ENCODE measurements at regions not wholly inside any gene's neighbourhood (a gene's known extent, or its start where the extent isn't known, plus 50 kb on each side); places are given as distances from the start of the nearest gene placed in this dataset.
"Not testable (repeated sequence)": the region's sequence is repeated elsewhere in the genome, so short reads cannot be mapped to it uniquely, and the experiment has no call there.

DNA sequence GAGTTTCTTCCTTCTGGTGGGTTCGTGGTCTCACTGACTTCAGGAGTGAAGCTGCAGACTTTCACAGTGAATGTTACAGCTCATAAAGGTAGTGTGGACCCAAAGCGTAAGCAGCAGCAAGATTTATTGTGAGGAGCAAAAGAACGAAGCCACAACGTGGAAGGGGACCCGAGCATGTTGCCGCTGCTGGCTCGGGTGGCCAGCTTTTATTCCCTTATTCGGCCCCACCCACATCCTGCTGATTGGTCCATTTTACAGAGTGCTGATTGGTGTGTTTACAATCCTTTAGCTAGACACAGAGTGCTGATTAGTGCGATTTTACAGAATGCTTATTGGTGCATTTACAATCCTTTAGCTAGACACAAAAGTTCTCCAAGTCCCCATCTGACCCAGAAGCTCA lies 80.6 kb upstream of the SEL1L start:
- not testable (repeated sequence) for TF ChIP-seq POLR2A, CTCF (IDR thresholded peaks at IDR 0.05)
